Peyer's patch (tissue), 4 donors: ENCODE measurements at regions not wholly inside any gene's neighbourhood (a gene's known extent, or its start where the extent isn't known, plus 50 kb on each side); places are given as distances from the start of the nearest gene placed in this dataset.

Source experiments
- DNase-seq, 3 donors: peaks; one replicate each; pipeline ENCODE4 v3.0.0-alpha.2; 2017 to 2019
- H3K27ac ChIP-seq, 4 donors: fragments of 200-600 bp; sonication (generic); one replicate each; pipeline ENCODE4 v1.5.1; 2016 to 2019
- H3K27me3 ChIP-seq, 2 donors: fragments of 200-600 bp; sonication (generic); one replicate each; pipeline ENCODE4 v1.5.1; 2019
- H3K36me3 ChIP-seq, 3 donors: fragments of 200-600 bp; sonication (generic); one replicate each; pipeline ENCODE4 v1.5.1; 2016 to 2019
- H3K4me1 ChIP-seq, 4 donors: fragments of 200-600 bp; sonication (generic); one replicate each; pipeline ENCODE4 v1.5.1; 2016 to 2019
- H3K4me3 ChIP-seq, 4 donors: fragments of 200-600 bp; sonication (generic); 1 replicate in 3 of 4; 2 replicates in 1 of 4; pipeline ENCODE4 v1.5.1; 2016 to 2019; ENCODE audit warnings: mild to moderate bottlenecking in 1 of 4
- H3K9me3 ChIP-seq, 4 donors: fragments of 200-600 bp; sonication (generic); one replicate each; pipeline ENCODE4 v1.5.1; 2016 to 2019; ENCODE audit warnings: mild to moderate bottlenecking in 1 of 4
- POLR2A ChIP-seq, 2 donors: fragments of 450-650 bp; IDR thresholded peaks; one replicate each; pipeline ENCODE4 v1.5.1; 2017; ENCODE audit warnings: antibody characterized with exemption in 2 of 2, mild to moderate bottlenecking in 2 of 2, moderate library complexity in 2 of 2
- TF ChIP-seq, protein P1 (sequence below), 6 experiments: fragments of 450-650 bp in 4 of 6; fragments of 200-600 bp in 2 of 6; sonication (generic) in 1 of 6; IDR thresholded peaks; one replicate each; pipeline ENCODE4 v1.5.1; 2017 to 2019; ENCODE audit warnings: antibody characterized with exemption in 6 of 6, mild to moderate bottlenecking in 3 of 6, moderate library complexity in 1 of 6

- no peaks in the 10 kb centered on the region for H3K36me3 ChIP-seq
- TF ChIP-seq, protein P1, sequence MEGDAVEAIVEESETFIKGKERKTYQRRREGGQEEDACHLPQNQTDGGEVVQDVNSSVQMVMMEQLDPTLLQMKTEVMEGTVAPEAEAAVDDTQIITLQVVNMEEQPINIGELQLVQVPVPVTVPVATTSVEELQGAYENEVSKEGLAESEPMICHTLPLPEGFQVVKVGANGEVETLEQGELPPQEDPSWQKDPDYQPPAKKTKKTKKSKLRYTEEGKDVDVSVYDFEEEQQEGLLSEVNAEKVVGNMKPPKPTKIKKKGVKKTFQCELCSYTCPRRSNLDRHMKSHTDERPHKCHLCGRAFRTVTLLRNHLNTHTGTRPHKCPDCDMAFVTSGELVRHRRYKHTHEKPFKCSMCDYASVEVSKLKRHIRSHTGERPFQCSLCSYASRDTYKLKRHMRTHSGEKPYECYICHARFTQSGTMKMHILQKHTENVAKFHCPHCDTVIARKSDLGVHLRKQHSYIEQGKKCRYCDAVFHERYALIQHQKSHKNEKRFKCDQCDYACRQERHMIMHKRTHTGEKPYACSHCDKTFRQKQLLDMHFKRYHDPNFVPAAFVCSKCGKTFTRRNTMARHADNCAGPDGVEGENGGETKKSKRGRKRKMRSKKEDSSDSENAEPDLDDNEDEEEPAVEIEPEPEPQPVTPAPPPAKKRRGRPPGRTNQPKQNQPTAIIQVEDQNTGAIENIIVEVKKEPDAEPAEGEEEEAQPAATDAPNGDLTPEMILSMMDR (IDR thresholded peaks at IDR 0.05), result no peak
- TF ChIP-seq POLR2A (IDR thresholded peaks at IDR 0.05), result no peak
- H3K9me3 ChIP-seq, result no peaks in the 10 kb centered on the region
- no peaks in the 10 kb centered on the region for H3K27me3 ChIP-seq
- peaks cover 0 to under 1% (median 0%) of the 10 kb centered on the region in 4 donors for H3K4me1 ChIP-seq
- DNase-seq, result no peak
- H3K4me3 ChIP-seq, result no peak overlapping the region
- H3K27ac ChIP-seq, result no peak overlapping the region
Observed at GRCh38 chr6:41475737-41476357, 70.3 kb upstream of the FOXP4 start.

DNA sequence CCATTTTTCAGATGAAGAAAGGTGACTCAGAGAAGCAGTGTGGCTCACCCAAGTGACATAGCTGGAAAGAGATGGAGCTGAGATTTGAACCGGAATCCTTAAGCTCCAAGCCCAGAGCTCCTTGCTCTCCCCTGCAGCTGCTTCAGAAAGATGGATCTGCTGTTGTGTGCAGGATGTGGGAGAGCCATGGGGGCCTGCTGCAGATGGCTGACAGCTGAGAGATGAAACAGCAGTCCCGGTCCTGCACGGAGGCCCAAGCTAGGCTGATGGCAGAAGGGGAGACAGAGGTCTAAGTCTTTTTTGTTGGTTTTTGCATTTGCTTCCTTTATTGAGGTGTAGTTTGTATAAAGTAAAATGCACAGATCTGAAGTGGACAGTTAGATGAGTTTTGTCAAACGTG, 69.8 kb upstream of the FOXP4 start:
- Histone ChIP-seq H3K36me3 (no peaks in the 10 kb centered on the region), H3K27me3 (no peaks in the 10 kb centered on the region), H3K4me1 (no peaks in the 10 kb centered on the region), H3K4me3 (no peak overlapping the region), H3K27ac (no peak overlapping the region), H3K9me3 (no peaks in the 10 kb centered on the region)
- TF ChIP-seq POLR2A (IDR thresholded peaks at IDR 0.05), result no peak
- TF ChIP-seq, protein P1 (IDR thresholded peaks at IDR 0.05), result no peak
- DNase-seq, result no peak

- no peak for TF ChIP-seq POLR2A (IDR thresholded peaks at IDR 0.05)
- TF ChIP-seq, protein P1 (IDR thresholded peaks at IDR 0.05), result no peak
- H3K9me3 ChIP-seq, result no peaks in the 10 kb centered on the region
- no peak for DNase-seq
Observed at GRCh38 chr6:41477572-41477971, 68.6 kb upstream of the FOXP4 start.

DNA sequence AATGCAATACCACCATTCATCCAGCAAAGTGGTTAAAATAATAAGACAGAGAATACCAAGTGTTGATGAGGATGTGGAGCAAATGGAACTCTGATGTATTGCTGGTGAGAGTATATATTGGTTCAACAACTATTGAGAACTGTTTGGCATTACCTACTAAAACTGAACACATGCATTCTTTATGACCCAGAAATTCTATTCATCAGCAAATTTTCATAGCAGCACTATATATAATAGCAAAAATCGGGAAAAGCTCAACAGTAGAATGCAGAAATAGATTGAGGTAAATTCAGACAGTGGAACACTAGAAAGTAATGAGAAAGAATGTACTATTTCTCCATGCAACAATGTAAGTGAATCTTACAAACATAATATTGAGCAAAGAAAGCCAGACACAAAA, 62.2 kb upstream of the FOXP4 start:
- Histone ChIP-seq H3K27ac (no peak overlapping the region), H3K4me3 (no peak overlapping the region), H3K9me3 (no peaks in the 10 kb centered on the region), H3K36me3 (no peaks in the 10 kb centered on the region), H3K4me1 (peaks cover 0 to 9% (median 1%) of the 10 kb centered on the region in 4 donors), H3K27me3 (no peaks in the 10 kb centered on the region)
- no peak for TF ChIP-seq POLR2A (IDR thresholded peaks at IDR 0.05)
- TF ChIP-seq, protein P1 (IDR thresholded peaks at IDR 0.05), result no peak
- no peak for DNase-seq

More at GRCh38 chr6:41477572-41477971, 68.6 kb upstream of the FOXP4 start:
- H3K27me3 ChIP-seq, result no peaks in the 10 kb centered on the region
- no peaks in the 10 kb centered on the region for H3K4me1 ChIP-seq
- no peaks in the 10 kb centered on the region for H3K36me3 ChIP-seq
- no peak overlapping the region for H3K4me3 ChIP-seq
- H3K27ac ChIP-seq, result no peak overlapping the region

DNA sequence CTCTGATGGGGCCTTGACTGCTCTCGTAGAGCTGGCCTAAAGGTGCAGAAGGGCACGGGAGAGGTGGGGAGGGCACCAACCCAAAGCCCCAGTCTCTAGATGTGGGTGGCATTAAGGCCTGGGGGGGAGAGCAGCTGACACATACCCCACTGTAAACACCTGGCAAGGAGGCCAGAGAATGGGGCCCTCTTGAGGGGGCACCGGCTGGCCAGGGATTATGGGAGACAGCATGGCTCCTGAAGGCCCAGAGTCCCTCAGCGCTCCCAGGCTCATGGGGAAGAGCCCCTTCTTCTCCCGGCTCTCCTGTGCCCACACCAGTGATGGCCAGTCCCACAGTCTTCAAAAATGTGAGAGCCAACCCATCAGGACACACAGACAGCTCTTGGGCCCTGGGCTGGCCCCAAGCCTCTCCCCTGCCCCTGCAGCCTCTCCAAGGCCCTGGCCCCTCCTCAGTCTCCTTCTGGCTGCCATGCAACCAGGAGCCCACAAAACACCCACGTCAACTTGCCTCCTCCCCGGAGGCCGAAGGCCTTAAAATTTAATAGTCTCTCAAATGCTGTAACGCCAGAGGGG, 58.2 kb upstream of the FOXP4 start:
- H3K27me3 ChIP-seq, result no peaks in the 10 kb centered on the region
- H3K9me3 ChIP-seq, result no peaks in the 10 kb centered on the region
- no peak overlapping the region for H3K27ac ChIP-seq
- DNase-seq, result no peak
- TF ChIP-seq POLR2A (IDR thresholded peaks at IDR 0.05), result no peak
- TF ChIP-seq, protein P1 (IDR thresholded peaks at IDR 0.05), result no peak
- H3K4me3 ChIP-seq, result no peak overlapping the region
- no peaks in the 10 kb centered on the region for H3K36me3 ChIP-seq
- peaks cover 0 to 9% (median 1%) of the 10 kb centered on the region in 4 donors for H3K4me1 ChIP-seq
